ENCODE measurements at regions not wholly inside any gene's neighbourhood (a gene's known extent, or its start where the extent isn't known, plus 50 kb on each side); places are given as distances from the start of the nearest gene placed in this dataset.

DNA sequence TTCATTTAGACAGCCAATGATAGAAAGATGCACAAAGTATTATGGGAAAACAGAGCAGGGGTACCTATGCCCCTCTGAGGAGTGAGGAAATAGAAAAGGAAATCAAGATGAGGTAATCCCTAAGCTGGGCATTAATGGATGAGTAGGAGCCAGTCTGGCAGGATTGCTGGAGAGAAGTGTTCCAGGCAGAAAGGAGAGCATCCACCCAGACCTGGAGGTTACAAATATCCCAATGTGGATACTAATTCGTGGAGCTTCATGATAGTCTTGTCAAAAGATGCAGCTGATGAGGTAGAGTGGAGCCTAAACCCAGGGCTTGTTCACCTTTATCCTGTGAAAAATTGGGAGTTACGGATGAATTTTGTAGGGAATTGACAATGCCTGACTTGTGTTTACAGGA is 328.0 kb downstream of the ZNF608 start:
- Histone ChIP-seq H3K27ac (ENCODE audit: extremely low read length, insufficient read depth, low read length) (no peak overlapping the region), H2AFZ (ENCODE audit: low read length) (no peak overlapping the region), H3K4me2 (ENCODE audit: low read depth, low read length) (no peak overlapping the region), H4K20me1 (ENCODE audit: insufficient read depth, low read length) (no peaks in the 10 kb centered on the region), H3K4me3 (replicated peaks in 1 of 3; ENCODE audit: insufficient read depth in 1 of 3, low read depth in 2 of 3, low read length in 3 of 3) (no peak overlapping the region), H3K9ac (ENCODE audit: insufficient read depth, low read depth, low read length) (no peak overlapping the region), H3K27me3 (ENCODE audit: control insufficient read depth in 1 of 2, insufficient read depth in 2 of 2, low read length in 2 of 2) (no peaks in the 10 kb centered on the region), H3K79me2 (ENCODE audit: insufficient read depth, low read length) (no peaks in the 10 kb centered on the region), H3K9me3 (ENCODE audit: low read length) (no peaks in the 10 kb centered on the region), H3K36me3 (replicated peaks in 1 of 2; ENCODE audit: control insufficient read depth in 1 of 2, insufficient read depth in 2 of 2, low read length in 2 of 2) (no peaks in the 10 kb centered on the region), H3K4me1 (ENCODE audit: insufficient read depth, low read length) (no peaks in the 10 kb centered on the region)
- BruUV-seq (replicated peaks), result no TSS peak
- no peak for DNase-seq (ENCODE audit: low spot score)
- FAIRE-seq, result no peak
- in situ Hi-C loops (cut with HindIII; ENCODE audit: extremely low pct_ligation_motif_present, low pct_unique_long_range_greater_than_20kb), result no loop called here
- ChIA-PET POLR2A (no interaction called here), CTCF (ENCODE audit: low intra/inter-chr PET ratio, low total read pairs) (no interaction called here)
- intact Hi-C loops (cut with micrococcal nuclease; ENCODE audit: unreplicated experiment), result no loop called here
- no peak for TF ChIP-seq ARID3A (IDR thresholded peaks at IDR 0.05; ENCODE audit: low read depth, low read length)
- 0 out of 2 replicates have a peak, but pooled peaks have one; percentile 11 for TF ChIP-seq ATF7 (IDR thresholded peaks at IDR 0.05)
- no peak for TF ChIP-seq ATF7 (CRISPR knock-in tag; IDR thresholded peaks at IDR 0.05)
- WGBS (ENCODE audit: low lambda C conversion rate), result 48% methylated on average over 2 of the region's 2 CpGs
- no peak for ATAC-seq

GRCh38 chr5:124417196-124417595 is 329.2 kb downstream of the ZNF608 start:
- intact Hi-C loops (cut with micrococcal nuclease; ENCODE audit: unreplicated experiment) (no loop called here), in situ Hi-C loops (cut with HindIII; ENCODE audit: extremely low pct_ligation_motif_present, low pct_unique_long_range_greater_than_20kb) (no loop called here)
- DNase-seq (ENCODE audit: low spot score) (no peak), FAIRE-seq (no peak), ATAC-seq (no peak)
- Histone ChIP-seq H3K36me3 (replicated peaks in 1 of 2; ENCODE audit: control insufficient read depth in 1 of 2, insufficient read depth in 2 of 2, low read length in 2 of 2) (no peaks in the 10 kb centered on the region), H2AFZ (ENCODE audit: low read length) (no peak overlapping the region), H3K27me3 (ENCODE audit: control insufficient read depth in 1 of 2, insufficient read depth in 2 of 2, low read length in 2 of 2) (no peaks in the 10 kb centered on the region), H3K9me3 (ENCODE audit: low read length) (no peaks in the 10 kb centered on the region), H3K9ac (ENCODE audit: insufficient read depth, low read depth, low read length) (no peak overlapping the region), H3K4me3 (replicated peaks in 1 of 3; ENCODE audit: insufficient read depth in 1 of 3, low read depth in 2 of 3, low read length in 3 of 3) (no peak overlapping the region), H3K4me2 (ENCODE audit: low read depth, low read length) (no peak overlapping the region), H3K4me1 (ENCODE audit: insufficient read depth, low read length) (no peaks in the 10 kb centered on the region), H3K27ac (ENCODE audit: extremely low read length, insufficient read depth, low read length) (no peak overlapping the region), H3K79me2 (ENCODE audit: insufficient read depth, low read length) (no peaks in the 10 kb centered on the region), H4K20me1 (ENCODE audit: insufficient read depth, low read length) (no peaks in the 10 kb centered on the region)
- CTCF ChIA-PET (ENCODE audit: low intra/inter-chr PET ratio, low total read pairs), result no interaction called here
- BruUV-seq (replicated peaks), result no TSS peak
- POLR2A ChIA-PET, result no interaction called here
- TF ChIP-seq, protein P1, sequence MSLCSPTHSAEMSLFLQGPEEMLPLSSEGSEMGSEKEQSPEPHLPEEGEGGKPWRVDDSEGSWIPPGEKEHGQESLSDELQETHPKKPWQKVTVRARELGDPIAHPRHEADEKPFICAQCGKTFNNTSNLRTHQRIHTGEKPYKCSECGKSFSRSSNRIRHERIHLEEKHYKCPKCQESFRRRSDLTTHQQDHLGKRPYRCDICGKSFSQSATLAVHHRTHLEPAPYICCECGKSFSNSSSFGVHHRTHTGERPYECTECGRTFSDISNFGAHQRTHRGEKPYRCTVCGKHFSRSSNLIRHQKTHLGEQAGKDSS (CRISPR knock-in tag; IDR thresholded peaks at IDR 0.05; ENCODE audit: borderline replicate concordance, low read depth), result no peak
- TF ChIP-seq SRF (IDR thresholded peaks at IDR 0.05; ENCODE audit: low read depth, low read length) (no peak), TBL1XR1 (IDR thresholded peaks at IDR 0.05; ENCODE audit: borderline replicate concordance, low read length, partially characterized antibody) (no peak), NR2F6 (IDR thresholded peaks at IDR 0.05) (no peak), NR2F6 (CRISPR knock-in tag; IDR thresholded peaks at IDR 0.05) (no peak), MIXL1 (CRISPR knock-in tag; IDR thresholded peaks at IDR 0.05) (no peak)
- TF ChIP-seq, protein P2, sequence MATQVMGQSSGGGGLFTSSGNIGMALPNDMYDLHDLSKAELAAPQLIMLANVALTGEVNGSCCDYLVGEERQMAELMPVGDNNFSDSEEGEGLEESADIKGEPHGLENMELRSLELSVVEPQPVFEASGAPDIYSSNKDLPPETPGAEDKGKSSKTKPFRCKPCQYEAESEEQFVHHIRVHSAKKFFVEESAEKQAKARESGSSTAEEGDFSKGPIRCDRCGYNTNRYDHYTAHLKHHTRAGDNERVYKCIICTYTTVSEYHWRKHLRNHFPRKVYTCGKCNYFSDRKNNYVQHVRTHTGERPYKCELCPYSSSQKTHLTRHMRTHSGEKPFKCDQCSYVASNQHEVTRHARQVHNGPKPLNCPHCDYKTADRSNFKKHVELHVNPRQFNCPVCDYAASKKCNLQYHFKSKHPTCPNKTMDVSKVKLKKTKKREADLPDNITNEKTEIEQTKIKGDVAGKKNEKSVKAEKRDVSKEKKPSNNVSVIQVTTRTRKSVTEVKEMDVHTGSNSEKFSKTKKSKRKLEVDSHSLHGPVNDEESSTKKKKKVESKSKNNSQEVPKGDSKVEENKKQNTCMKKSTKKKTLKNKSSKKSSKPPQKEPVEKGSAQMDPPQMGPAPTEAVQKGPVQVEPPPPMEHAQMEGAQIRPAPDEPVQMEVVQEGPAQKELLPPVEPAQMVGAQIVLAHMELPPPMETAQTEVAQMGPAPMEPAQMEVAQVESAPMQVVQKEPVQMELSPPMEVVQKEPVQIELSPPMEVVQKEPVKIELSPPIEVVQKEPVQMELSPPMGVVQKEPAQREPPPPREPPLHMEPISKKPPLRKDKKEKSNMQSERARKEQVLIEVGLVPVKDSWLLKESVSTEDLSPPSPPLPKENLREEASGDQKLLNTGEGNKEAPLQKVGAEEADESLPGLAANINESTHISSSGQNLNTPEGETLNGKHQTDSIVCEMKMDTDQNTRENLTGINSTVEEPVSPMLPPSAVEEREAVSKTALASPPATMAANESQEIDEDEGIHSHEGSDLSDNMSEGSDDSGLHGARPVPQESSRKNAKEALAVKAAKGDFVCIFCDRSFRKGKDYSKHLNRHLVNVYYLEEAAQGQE (IDR thresholded peaks at IDR 0.05; ENCODE audit: borderline replicate concordance in 1 of 2, low read depth in 1 of 2, low read length in 2 of 2), result no peak
- TF ChIP-seq, protein P3, sequence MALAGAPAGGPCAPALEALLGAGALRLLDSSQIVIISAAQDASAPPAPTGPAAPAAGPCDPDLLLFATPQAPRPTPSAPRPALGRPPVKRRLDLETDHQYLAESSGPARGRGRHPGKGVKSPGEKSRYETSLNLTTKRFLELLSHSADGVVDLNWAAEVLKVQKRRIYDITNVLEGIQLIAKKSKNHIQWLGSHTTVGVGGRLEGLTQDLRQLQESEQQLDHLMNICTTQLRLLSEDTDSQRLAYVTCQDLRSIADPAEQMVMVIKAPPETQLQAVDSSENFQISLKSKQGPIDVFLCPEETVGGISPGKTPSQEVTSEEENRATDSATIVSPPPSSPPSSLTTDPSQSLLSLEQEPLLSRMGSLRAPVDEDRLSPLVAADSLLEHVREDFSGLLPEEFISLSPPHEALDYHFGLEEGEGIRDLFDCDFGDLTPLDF (CRISPR knock-in tag; IDR thresholded peaks at IDR 0.05), result no peak
